Esophagus muscularis mucosa (tissue), 3 donors: ENCODE measurements at regions not wholly inside any gene's neighbourhood (a gene's known extent, or its start where the extent isn't known, plus 50 kb on each side); places are given as distances from the start of the nearest gene placed in this dataset.

Experiments
- POLR2AphosphoS5 ChIP-seq, 2 donors: sonication (generic); formaldehyde crosslinking; IDR thresholded peaks; one replicate each; pipeline ENCODE4 v1.6.1; 2017; ENCODE audit warnings: antibody characterized with exemption in 2 of 2
- TF ChIP-seq, protein P1 (sequence below), 3 experiments: fragments of 200-600 bp in 2 of 3; fragments of 450-650 bp in 1 of 3; sonication (generic) in 2 of 3; IDR thresholded peaks; one replicate each; pipeline ENCODE4 v1.5.1; 2017 to 2019; ENCODE audit warnings: antibody characterized with exemption in 3 of 3, mild to moderate bottlenecking in 2 of 3, moderate library complexity in 1 of 3

DNA sequence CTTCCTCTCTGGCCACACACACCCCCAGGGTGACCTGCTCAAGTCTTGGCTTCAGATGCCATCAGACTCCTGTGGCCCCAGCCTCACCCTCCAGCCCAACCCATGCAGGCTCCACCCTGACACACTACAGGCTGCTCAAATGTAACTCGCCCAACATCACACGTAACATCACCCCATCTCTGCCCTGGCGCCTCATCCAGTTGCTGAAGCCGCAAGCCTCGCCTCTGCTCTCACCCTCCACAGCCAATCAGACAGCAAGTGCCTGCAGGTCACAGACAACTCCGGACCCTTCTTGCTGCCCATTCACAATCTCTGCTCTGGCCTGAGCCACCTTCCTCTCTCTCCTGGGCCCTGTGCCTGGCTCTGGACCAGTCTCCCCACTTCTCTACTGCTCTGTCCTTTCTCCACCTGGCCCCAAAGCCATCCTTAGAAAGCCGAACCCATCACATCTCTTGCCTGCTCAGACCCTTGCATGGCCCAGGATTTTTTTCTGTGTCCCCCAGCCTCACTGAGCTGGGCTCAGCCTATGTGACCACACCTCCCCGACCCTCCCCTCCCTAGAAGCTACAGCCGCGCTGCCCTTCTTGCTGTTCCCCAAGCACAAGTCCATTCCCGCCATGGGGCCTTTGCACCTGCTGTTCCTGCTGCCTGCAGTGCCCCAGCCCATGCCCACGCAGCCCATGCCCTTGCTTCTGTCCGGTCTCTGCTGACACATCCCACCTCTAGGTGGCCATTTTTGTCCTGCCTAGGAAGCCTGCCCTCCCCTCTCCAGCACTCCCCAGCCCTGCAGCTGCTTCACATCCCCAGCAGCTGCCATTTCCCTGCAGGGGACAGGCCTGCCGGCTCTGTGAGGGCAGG is 333.9 kb downstream of the CTTN start:
- TF ChIP-seq, protein P1, sequence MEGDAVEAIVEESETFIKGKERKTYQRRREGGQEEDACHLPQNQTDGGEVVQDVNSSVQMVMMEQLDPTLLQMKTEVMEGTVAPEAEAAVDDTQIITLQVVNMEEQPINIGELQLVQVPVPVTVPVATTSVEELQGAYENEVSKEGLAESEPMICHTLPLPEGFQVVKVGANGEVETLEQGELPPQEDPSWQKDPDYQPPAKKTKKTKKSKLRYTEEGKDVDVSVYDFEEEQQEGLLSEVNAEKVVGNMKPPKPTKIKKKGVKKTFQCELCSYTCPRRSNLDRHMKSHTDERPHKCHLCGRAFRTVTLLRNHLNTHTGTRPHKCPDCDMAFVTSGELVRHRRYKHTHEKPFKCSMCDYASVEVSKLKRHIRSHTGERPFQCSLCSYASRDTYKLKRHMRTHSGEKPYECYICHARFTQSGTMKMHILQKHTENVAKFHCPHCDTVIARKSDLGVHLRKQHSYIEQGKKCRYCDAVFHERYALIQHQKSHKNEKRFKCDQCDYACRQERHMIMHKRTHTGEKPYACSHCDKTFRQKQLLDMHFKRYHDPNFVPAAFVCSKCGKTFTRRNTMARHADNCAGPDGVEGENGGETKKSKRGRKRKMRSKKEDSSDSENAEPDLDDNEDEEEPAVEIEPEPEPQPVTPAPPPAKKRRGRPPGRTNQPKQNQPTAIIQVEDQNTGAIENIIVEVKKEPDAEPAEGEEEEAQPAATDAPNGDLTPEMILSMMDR (IDR thresholded peaks at IDR 0.05): no peak
- TF ChIP-seq POLR2AphosphoS5 (IDR thresholded peaks at IDR 0.05): no peak
